Large intestine (tissue), 3 donors: ENCODE measurements at regions not wholly inside any gene's neighbourhood (a gene's known extent, or its start where the extent isn't known, plus 50 kb on each side); places are given as distances from the start of the nearest gene placed in this dataset.
"Not testable (repeated sequence)": the region's sequence is repeated elsewhere in the genome, so short reads cannot be mapped to it uniquely, and the experiment has no call there.

Source experiments
- DNase-seq, 2 donors: peaks; one replicate each; pipeline versions ENCODE4 v3.0.0 to v3.0.0-alpha.2; 2013
- H3K27ac ChIP-seq: one replicate; pipeline ENCODE4 v1.5.1; 2013; ENCODE audit warnings: low read length
- H3K27me3 ChIP-seq: 2 replicates; pipeline ENCODE4 v1.6.1; 2013; ENCODE audit warnings: low read length; ENCODE audit not compliant: control insufficient read depth, insufficient read depth
- H3K36me3 ChIP-seq: 2 replicates; pipeline ENCODE4 v1.6.1; 2013; ENCODE audit warnings: low read length; ENCODE audit not compliant: control insufficient read depth, insufficient read depth
- H3K4me1 ChIP-seq: one replicate; pipeline ENCODE4 v1.6.1; 2013; ENCODE audit warnings: low read length; ENCODE audit not compliant: control insufficient read depth, insufficient read depth
- H3K4me3 ChIP-seq: one replicate; pipeline ENCODE4 v1.5.1; 2013; ENCODE audit warnings: low read length
- H3K9me3 ChIP-seq: one replicate; pipeline ENCODE4 v1.6.1; 2013; ENCODE audit warnings: mild to moderate bottlenecking, low read depth, low read length, moderate library complexity; ENCODE audit not compliant: control insufficient read depth
- WGBS: methylation state at CpG from one replicate; pipeline ENCODE4 v1.1.5; 2013; ENCODE audit warnings: low lambda C conversion rate; ENCODE audit not compliant: insufficient coverage; 5-methylcytosine and 5-hydroxymethylcytosine counted together

- Histone ChIP-seq H3K4me3 (no peak overlapping the region), H3K9me3 (no peaks in the 10 kb centered on the region), H3K27ac (no peak overlapping the region), H3K36me3 (no peaks in the 10 kb centered on the region), H3K27me3 (no peaks in the 10 kb centered on the region), H3K4me1 (peaks cover 9% of the 10 kb centered on the region)
- no peak for DNase-seq
- no CpG with 5 or more reads among the region's 8 CpGs for WGBS
Measured at GRCh38 chrX:68985135-68985755, 156.4 kb downstream of the EFNB1 start.

- peaks cover 3% of the 10 kb centered on the region for H3K4me1 ChIP-seq
- no CpG with 5 or more reads among the region's 3 CpGs for WGBS
- H3K36me3 ChIP-seq = no peaks in the 10 kb centered on the region
- no peak overlapping the region for H3K27ac ChIP-seq
- H3K9me3 ChIP-seq = no peaks in the 10 kb centered on the region
- no peak overlapping the region for H3K4me3 ChIP-seq
- no peaks in the 10 kb centered on the region for H3K27me3 ChIP-seq
- DNase-seq = no peak
Measured at GRCh38 chrX:68983004-68983857, 154.4 kb downstream of the EFNB1 start.

- Histone ChIP-seq H3K9me3 (no peaks in the 10 kb centered on the region), H3K4me3 (no peak overlapping the region), H3K27ac (no peak overlapping the region), H3K4me1 (peaks cover 3% of the 10 kb centered on the region), H3K27me3 (no peaks in the 10 kb centered on the region), H3K36me3 (no peaks in the 10 kb centered on the region)
- WGBS = no CpG with 5 or more reads among the region's 5 CpGs
- DNase-seq = no peak
Measured at GRCh38 chrX:68982476-68982875, 153.7 kb downstream of the EFNB1 start.

- no peaks in the 10 kb centered on the region for H3K27me3 ChIP-seq
- WGBS = no CpG with 5 or more reads among the region's 9 CpGs
- no peak for DNase-seq
- no peaks in the 10 kb centered on the region for H3K36me3 ChIP-seq
- no peak overlapping the region for H3K27ac ChIP-seq
- H3K4me3 ChIP-seq = no peak overlapping the region
- H3K4me1 ChIP-seq = peaks cover 3% of the 10 kb centered on the region
- H3K9me3 ChIP-seq = no peaks in the 10 kb centered on the region
Measured at GRCh38 chrX:68980906-68981616, 152.2 kb downstream of the EFNB1 start.

- Histone ChIP-seq H3K27me3 (no peaks in the 10 kb centered on the region), H3K36me3 (no peaks in the 10 kb centered on the region), H3K27ac (no peak overlapping the region), H3K9me3 (no peaks in the 10 kb centered on the region), H3K4me1 (peaks cover 3% of the 10 kb centered on the region), H3K4me3 (no peak overlapping the region)
- WGBS = no CpG with 5 or more reads among the region's 1 CpG
- no peak for DNase-seq
Measured at GRCh38 chrX:68978655-68979054, 149.8 kb downstream of the EFNB1 start.

GRCh38 chrX:68978255-68978654 lies 149.4 kb downstream of the EFNB1 start:
- no peaks in the 10 kb centered on the region for H3K9me3 ChIP-seq
- no peak overlapping the region for H3K4me3 ChIP-seq
- peaks cover 3% of the 10 kb centered on the region for H3K4me1 ChIP-seq
- H3K27ac ChIP-seq = no peak overlapping the region
- H3K27me3 ChIP-seq = no peaks in the 10 kb centered on the region
- no CpG with 5 or more reads among the region's 7 CpGs for WGBS
- no peaks in the 10 kb centered on the region for H3K36me3 ChIP-seq
- peak in 1 of 2 donors; percentile 20 for DNase-seq

GRCh38 chrX:68953331-68953730 lies 124.5 kb downstream of the EFNB1 start:
- H3K4me3 ChIP-seq = no peak overlapping the region
- H3K9me3 ChIP-seq = peaks cover 2% of the 10 kb centered on the region
- no peak for DNase-seq
- H3K27ac ChIP-seq = no peak overlapping the region
- no CpG with 5 or more reads among the region's 6 CpGs for WGBS
- H3K27me3 ChIP-seq = no peaks in the 10 kb centered on the region
- no peaks in the 10 kb centered on the region for H3K36me3 ChIP-seq
- H3K4me1 ChIP-seq = no peaks in the 10 kb centered on the region

- not testable (repeated sequence) for H3K4me3 ChIP-seq, H3K27ac ChIP-seq, DNase-seq, H3K27me3 ChIP-seq, H3K9me3 ChIP-seq, H3K36me3 ChIP-seq, H3K4me1 ChIP-seq
- WGBS = no CpG with 5 or more reads among the region's 32 CpGs
Measured at GRCh38 chrX:68951942-68952619, 123.3 kb downstream of the EFNB1 start.

- no peak overlapping the region for H3K27ac ChIP-seq
- no peaks in the 10 kb centered on the region for H3K4me1 ChIP-seq
- no peak for DNase-seq
- peaks cover 2% of the 10 kb centered on the region for H3K9me3 ChIP-seq
- no peaks in the 10 kb centered on the region for H3K36me3 ChIP-seq
- WGBS = no CpG with 5 or more reads among the region's 2 CpGs
- no peak overlapping the region for H3K4me3 ChIP-seq
- H3K27me3 ChIP-seq = no peaks in the 10 kb centered on the region
Measured at GRCh38 chrX:68950937-68951336, 122.1 kb downstream of the EFNB1 start.
